T-helper 2 cell treated with Interferon-gamma antibody and Interleukin-4, amounts not matched to agents 5 μg/mL and 100 μg/mL, for 36 hours (primary cell): ENCODE measurements at regions not wholly inside any gene's neighbourhood (a gene's known extent, or its start where the extent isn't known, plus 50 kb on each side); places are given as distances from the start of the nearest gene placed in this dataset.

Experiments used
- DNase-seq: peaks from one replicate; pipeline ENCODE4 v3.0.0; 2021; ENCODE audit warnings: low spot score
- H3K27ac Mint-ChIP-seq: one replicate; pipeline ENCODE4 v1.8.0; 2021; ENCODE audit warnings: mild to moderate bottlenecking, mixed read lengths
- H3K27me3 Mint-ChIP-seq: one replicate; pipeline ENCODE4 v1.8.0; 2021; ENCODE audit warnings: low read depth, mixed read lengths
- H3K36me3 Mint-ChIP-seq: one replicate; pipeline ENCODE4 v1.8.0; 2021; ENCODE audit warnings: low read depth, mixed read lengths
- H3K4me1 Mint-ChIP-seq: one replicate; pipeline ENCODE4 v1.8.0; 2021; ENCODE audit warnings: low read depth, mixed read lengths
- H3K4me3 Mint-ChIP-seq: one replicate; pipeline ENCODE4 v1.8.0; 2022; ENCODE audit warnings: mild to moderate bottlenecking, moderate library complexity, mixed read lengths
- H3K9me3 Mint-ChIP-seq: one replicate; pipeline ENCODE4 v1.8.0; 2021; ENCODE audit warnings: mixed read lengths

DNA sequence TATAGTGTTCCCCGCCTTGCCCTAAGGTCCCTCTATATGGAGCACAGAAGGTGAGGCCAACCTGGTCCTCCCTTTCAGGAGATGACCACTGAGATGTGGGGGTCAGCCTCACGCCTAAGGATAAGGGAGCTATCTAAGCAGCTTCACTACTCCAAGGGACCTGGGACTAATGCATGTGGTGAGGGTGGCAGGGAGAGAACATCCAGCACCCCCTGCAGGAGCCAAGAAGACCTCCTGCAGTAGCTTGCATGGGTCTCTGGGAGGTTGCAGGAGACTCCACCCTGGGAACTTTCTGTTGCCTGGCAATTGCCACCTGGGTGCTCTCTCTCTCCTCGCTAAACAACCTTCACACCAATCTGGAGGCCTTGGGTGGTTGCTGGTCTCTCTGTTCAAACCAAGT, 93.0 kb upstream of the KLHL29 start:
- no peaks in the 10 kb centered on the region for H3K36me3 Mint-ChIP-seq
- peaks cover 11% of the 10 kb centered on the region for H3K27me3 Mint-ChIP-seq
- no peak for DNase-seq
- no peak overlapping the region for H3K4me3 Mint-ChIP-seq
- no peaks in the 10 kb centered on the region for H3K9me3 Mint-ChIP-seq
- H3K4me1 Mint-ChIP-seq = no peaks in the 10 kb centered on the region
- no peak overlapping the region for H3K27ac Mint-ChIP-seq

DNA sequence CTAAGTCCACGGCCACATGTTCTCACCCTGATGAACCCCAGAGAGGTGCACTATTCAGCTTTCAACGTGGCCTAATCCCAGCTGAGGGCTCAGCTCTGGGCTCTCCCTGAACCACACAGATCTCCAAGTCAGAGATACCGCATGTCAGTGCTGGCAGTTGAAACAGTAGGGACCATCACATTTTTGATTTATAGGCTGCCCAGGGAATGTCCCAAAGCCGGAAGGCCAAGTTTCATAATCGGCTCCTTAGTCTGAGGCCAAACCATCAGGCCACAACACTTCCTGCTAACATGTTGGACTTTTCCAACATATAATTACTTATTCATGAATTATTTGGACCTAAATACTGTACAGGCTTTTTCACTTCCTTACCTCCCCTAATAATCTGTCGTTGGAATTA, 91.9 kb upstream of the KLHL29 start:
- Mint-ChIP-seq H3K36me3 (no peaks in the 10 kb centered on the region), H3K4me3 (no peak overlapping the region), H3K27ac (no peak overlapping the region), H3K27me3 (peaks cover 11% of the 10 kb centered on the region), H3K9me3 (no peaks in the 10 kb centered on the region), H3K4me1 (no peaks in the 10 kb centered on the region)
- no peak for DNase-seq

DNA sequence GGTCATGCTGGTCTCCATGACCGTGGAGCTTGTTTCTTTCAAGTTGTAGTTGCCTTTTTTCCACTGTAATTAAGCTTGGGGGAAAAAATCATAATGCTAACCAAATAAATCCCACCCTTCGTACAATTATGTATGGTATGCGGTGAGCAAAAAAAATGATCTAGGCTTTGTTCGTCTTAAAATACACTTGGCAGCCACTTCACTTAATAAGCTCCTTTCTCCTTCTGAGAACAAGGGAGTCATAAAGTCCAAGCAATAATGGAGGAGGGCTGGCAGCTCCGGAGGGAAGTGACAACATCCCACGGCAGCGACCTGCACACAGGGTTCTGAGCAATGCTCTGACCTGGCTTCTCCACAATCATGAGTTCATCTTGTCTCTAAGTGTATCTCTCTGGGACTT, 91.2 kb upstream of the KLHL29 start:
- Mint-ChIP-seq H3K4me1 (no peaks in the 10 kb centered on the region), H3K27me3 (peaks cover 10% of the 10 kb centered on the region), H3K4me3 (no peak overlapping the region), H3K9me3 (no peaks in the 10 kb centered on the region), H3K27ac (no peak overlapping the region), H3K36me3 (no peaks in the 10 kb centered on the region)
- no peak for DNase-seq

DNA sequence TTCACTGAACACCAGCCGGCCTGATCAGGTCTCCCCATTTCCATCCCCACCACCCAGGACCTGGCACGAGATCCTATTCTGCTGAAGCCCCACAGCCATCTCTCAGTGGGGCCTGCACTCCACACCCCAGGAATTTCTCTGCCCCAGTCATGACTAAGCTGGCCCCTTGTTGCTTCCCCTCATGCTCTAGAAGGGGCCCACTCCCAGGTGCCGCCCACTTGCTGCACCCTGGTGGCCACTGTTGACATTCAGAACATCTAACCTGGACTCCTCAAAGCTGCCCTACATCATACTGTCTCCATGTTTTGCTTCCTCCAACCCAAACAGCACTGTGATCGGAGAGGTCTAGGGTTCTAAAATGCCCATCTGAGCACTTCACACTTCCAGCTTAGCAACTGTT, 90.7 kb upstream of the KLHL29 start:
- no peaks in the 10 kb centered on the region for H3K4me1 Mint-ChIP-seq
- no peak overlapping the region for H3K27ac Mint-ChIP-seq
- H3K27me3 Mint-ChIP-seq = peaks cover 10% of the 10 kb centered on the region
- H3K36me3 Mint-ChIP-seq = no peaks in the 10 kb centered on the region
- no peaks in the 10 kb centered on the region for H3K9me3 Mint-ChIP-seq
- H3K4me3 Mint-ChIP-seq = no peak overlapping the region
- DNase-seq = no peak

DNA sequence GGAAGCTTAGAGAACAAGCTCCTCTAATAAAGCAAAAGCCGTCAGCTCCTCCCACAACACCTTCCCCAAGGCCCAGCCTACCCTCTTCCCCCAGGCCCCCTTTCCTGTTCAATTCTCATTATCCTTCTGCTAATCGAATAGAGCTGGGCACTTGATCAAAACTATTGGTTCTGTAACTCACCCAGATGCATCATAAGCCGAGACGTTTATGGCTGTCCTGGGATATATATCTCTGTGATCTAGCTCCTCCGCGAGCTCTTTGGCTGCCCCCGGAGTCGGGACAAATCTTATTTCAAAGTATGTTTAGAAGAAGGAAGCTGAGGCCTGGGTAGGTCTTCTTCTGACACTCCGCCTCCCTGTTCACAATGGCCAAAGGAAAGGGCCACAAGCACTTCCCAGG, 88.3 kb upstream of the KLHL29 start:
- DNase-seq = no peak
- Mint-ChIP-seq H3K36me3 (no peaks in the 10 kb centered on the region), H3K27me3 (peaks cover 8% of the 10 kb centered on the region), H3K27ac (no peak overlapping the region), H3K4me1 (no peaks in the 10 kb centered on the region), H3K9me3 (no peaks in the 10 kb centered on the region), H3K4me3 (no peak overlapping the region)

DNA sequence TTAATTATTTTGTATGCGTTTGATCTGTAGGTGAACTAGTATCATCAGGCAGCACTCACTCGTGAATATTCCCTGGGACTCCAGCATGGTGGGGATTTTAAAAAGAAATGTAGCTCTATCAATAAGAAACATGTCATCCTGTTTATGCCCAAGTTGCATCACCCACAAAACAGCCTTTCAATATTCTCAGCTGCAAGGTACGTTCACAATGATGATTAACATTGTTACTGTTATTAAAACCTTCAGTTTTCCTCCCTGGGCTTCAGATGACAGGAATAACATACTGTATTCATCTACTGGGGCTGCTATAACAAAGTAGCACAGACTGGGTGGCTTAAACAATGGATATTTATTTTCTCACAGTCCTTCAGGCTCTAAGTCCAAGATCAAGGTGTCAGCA, 87.9 kb upstream of the KLHL29 start:
- no peaks in the 10 kb centered on the region for H3K36me3 Mint-ChIP-seq
- H3K4me3 Mint-ChIP-seq = no peak overlapping the region
- H3K4me1 Mint-ChIP-seq = no peaks in the 10 kb centered on the region
- no peak overlapping the region for H3K27ac Mint-ChIP-seq
- H3K9me3 Mint-ChIP-seq = no peaks in the 10 kb centered on the region
- peaks cover 8% of the 10 kb centered on the region for H3K27me3 Mint-ChIP-seq
- no peak for DNase-seq

DNA sequence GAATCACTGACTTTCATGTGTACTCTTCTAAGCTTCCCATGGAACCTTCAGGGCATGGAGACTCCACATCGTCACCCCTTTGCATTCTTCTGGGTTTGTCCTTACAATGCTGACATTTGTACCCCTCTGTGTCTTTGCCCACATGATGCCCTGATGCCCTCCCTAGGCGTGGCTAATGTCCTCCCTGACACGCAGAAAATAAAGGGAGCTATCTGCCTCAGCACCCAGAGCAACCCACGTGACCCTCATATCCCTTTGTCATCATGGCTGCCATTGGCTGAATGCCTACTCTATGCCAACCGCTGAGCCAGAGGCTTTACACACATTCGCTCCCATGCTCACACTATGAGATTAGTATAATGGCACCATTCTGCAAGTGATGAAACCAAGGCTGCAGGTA, 86.4 kb upstream of the KLHL29 start:
- Mint-ChIP-seq H3K27ac (no peak overlapping the region), H3K4me1 (no peaks in the 10 kb centered on the region), H3K4me3 (no peak overlapping the region), H3K36me3 (no peaks in the 10 kb centered on the region), H3K27me3 (peaks cover 8% of the 10 kb centered on the region), H3K9me3 (no peaks in the 10 kb centered on the region)
- no peak for DNase-seq

DNA sequence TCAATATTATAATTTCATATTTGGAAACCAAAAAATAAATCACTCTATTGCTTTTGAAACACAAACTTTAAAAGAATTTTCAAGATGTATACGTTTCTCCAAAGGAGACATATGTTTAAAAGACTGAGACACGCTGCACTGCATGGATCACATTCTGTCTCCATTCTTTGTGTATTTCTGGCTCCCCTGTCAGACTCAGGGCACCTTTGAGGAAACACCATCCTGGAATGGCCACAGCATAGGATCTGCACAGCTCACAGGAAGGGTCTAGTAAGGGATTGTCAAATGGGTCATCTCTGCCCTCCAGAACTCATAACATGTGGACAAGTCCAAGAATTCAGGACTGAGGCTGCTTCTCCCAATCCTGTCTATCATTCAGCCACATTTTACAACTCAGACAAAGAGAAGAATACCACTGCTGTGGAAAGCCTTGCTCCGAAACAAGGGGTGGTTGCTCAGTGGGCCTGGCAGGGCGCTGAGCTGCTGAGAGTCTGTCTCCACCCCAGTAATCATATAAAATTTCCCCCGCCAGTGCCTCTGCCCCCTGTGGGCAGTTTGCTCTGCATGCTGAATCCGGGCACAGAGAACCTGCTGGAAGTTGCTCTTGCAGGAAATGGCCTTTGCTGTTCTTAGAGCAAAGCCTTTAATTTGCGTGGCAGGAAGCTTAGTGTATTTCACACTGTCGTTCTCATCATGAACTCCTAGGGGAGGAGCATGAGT, 85.3 kb upstream of the KLHL29 start:
- no peak for DNase-seq
- Mint-ChIP-seq H3K4me1 (no peaks in the 10 kb centered on the region), H3K27ac (no peak overlapping the region), H3K4me3 (no peak overlapping the region), H3K9me3 (no peaks in the 10 kb centered on the region), H3K36me3 (no peaks in the 10 kb centered on the region), H3K27me3 (peaks cover 6% of the 10 kb centered on the region)

DNA sequence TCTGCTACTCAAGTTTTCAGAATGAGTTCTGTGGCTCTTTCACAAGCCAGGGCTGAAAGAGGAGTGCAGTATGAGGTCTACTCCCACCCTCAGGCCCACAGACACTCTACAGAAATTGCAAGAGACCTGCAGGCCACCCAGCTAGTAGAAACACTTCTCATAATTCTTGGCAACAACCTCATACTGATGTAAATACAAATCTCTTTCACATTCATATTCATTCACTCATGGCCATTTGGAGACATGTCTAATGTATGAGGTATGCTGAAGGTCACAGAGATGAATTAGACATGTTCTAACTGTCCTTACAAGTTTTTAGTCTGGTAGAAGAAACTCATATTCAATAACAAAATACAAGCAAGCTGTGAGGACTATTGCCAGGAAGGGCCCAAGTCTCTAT, 83.8 kb upstream of the KLHL29 start:
- Mint-ChIP-seq H3K4me1 (no peaks in the 10 kb centered on the region), H3K36me3 (no peaks in the 10 kb centered on the region), H3K27me3 (no peaks in the 10 kb centered on the region), H3K4me3 (no peak overlapping the region), H3K27ac (no peak overlapping the region), H3K9me3 (no peaks in the 10 kb centered on the region)
- DNase-seq = no peak

DNA sequence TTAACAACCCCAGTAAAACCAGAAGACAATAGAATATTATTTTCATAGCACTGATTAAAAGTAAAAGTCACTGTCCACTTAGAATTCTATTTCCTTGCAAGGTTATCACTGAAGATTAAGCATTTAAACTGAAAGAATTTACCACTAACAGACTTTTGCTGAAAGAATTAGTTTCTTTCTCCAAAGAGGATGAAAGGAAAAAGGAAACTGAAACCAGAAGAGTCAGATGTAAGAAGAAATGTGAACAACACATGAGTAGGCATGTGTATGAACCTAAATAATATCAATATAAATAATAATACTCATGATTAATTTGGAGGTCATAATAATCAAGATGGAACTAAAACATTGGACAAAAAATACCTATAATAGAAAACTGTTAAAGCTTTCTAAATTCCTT, 82.4 kb upstream of the KLHL29 start:
- Mint-ChIP-seq H3K27me3 (no peaks in the 10 kb centered on the region), H3K36me3 (no peaks in the 10 kb centered on the region), H3K4me3 (no peak overlapping the region), H3K9me3 (no peaks in the 10 kb centered on the region), H3K4me1 (no peaks in the 10 kb centered on the region), H3K27ac (no peak overlapping the region)
- DNase-seq = no peak

DNA sequence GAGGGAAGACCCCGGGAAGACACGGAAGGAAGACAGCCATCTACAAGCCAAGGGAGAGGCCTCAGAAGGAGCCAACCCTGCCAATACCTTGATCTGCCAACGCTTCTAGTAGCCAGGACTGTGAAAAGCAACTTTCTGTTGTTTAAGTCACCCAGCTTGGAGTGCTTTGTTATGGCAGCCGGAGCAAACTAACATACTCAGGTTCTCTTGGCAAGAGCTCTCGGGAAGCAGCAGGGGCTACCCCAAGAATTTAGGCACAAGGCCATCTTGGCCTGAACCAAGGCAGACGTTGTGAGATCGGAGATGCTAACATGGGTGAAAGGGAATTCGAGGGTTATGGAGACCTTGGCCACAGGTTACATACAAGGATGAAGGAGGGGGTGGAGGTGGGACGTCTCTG, 78.6 kb upstream of the KLHL29 start:
- H3K9me3 Mint-ChIP-seq = no peaks in the 10 kb centered on the region
- H3K4me3 Mint-ChIP-seq = no peak overlapping the region
- no peak for DNase-seq
- no peaks in the 10 kb centered on the region for H3K27me3 Mint-ChIP-seq
- no peaks in the 10 kb centered on the region for H3K4me1 Mint-ChIP-seq
- no peaks in the 10 kb centered on the region for H3K36me3 Mint-ChIP-seq
- no peak overlapping the region for H3K27ac Mint-ChIP-seq

DNA sequence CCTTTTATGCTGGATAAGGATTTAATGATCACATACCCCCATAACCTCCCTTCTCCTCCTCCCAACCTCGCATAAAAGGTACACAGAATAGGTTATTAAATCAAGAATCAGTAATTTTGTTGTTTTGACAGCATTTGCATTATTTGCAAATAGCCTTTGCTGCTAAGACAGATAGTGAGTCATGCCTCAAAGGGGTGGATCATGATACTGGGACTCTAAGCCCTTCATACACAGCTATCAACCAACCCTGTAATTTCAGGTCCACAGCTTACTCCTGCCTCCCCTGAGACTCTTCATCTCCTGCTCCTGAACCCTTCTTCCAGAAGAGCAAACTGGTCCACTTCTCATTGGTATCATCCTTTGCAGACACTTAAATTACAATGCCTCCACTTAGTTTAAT, 73.8 kb upstream of the KLHL29 start:
- Mint-ChIP-seq H3K4me1 (no peaks in the 10 kb centered on the region), H3K4me3 (no peak overlapping the region), H3K9me3 (no peaks in the 10 kb centered on the region), H3K27me3 (no peaks in the 10 kb centered on the region), H3K36me3 (no peaks in the 10 kb centered on the region), H3K27ac (no peak overlapping the region)
- no peak for DNase-seq

DNA sequence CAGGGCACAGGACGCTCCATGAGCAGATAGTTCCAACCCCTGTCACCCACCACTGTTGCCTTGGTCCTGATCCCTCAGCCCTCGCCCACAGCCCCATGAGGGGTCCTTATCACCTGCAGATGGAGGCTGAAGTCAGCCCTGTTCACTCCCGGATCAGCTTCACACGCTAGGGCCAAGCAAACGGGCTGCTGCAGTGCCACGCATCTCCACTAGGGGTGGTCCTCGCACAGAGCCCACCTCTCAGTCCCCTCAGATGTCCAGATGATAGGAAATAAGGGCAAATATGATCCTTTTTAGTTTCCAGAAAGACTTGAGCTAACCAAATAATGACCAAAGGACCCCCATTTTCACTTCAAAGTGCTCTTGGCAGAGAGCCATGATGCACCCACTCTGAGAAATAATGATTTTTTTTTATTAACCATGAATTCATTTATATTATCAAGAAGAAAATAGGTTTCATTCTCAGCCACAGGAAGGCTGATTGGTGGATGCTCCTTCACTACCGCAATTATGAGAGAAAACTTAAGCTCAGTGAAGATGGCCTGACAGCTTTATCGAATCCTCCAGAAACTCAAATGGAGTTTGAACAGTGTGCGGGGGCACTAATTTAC, 71.9 kb upstream of the KLHL29 start:
- no peak overlapping the region for H3K4me3 Mint-ChIP-seq
- no peaks in the 10 kb centered on the region for H3K36me3 Mint-ChIP-seq
- no peaks in the 10 kb centered on the region for H3K9me3 Mint-ChIP-seq
- peaks cover 2% of the 10 kb centered on the region for H3K27me3 Mint-ChIP-seq
- H3K4me1 Mint-ChIP-seq = no peaks in the 10 kb centered on the region
- no peak overlapping the region for H3K27ac Mint-ChIP-seq
- no peak for DNase-seq

DNA sequence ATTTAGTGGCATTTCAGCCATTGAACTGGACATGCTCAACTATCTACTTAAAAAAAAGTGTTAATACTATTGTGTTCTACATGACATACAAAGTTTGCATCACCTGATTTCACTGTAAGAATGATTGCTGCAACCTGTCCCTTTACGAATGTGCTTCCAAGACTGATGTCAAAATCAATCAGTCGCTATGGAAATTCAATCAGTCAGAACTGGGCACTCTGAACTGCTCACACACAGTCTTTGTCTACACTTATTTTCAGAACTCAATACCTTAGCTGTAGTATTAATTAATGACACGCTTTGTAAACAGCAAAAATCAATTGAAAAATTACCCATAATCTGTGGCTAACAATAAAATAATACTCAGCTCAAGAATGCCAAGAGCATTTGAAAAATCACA, 70.3 kb upstream of the KLHL29 start:
- DNase-seq = no peak

DNA sequence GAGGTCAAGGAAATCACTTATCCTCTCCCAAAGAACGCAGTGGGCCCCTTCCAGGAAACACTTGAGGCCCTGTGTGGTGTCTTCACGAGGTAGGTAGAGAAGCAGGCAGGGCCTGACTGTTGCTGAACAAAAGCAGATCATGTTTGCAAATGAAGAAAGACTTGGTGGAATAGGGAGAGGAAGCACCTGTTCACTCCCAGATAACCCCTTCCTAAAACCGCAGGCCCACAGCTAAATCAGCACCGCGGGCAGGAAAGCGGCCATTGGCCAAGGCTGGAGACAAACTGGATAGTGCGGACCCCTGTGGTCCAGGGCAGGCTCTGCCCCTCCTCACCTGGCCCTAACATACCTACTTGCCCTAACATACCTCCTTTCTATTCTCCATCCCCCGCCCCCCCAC, 64.9 kb upstream of the KLHL29 start:
- Mint-ChIP-seq H3K36me3 (no peaks in the 10 kb centered on the region), H3K27ac (no peak overlapping the region), H3K27me3 (peaks cover 11% of the 10 kb centered on the region), H3K4me1 (no peaks in the 10 kb centered on the region), H3K9me3 (no peaks in the 10 kb centered on the region), H3K4me3 (no peak overlapping the region)
- no peak for DNase-seq

More for the DNA sequence above, 70.3 kb upstream of the KLHL29 start:
- Mint-ChIP-seq H3K9me3 (no peaks in the 10 kb centered on the region), H3K36me3 (no peaks in the 10 kb centered on the region), H3K27ac (no peak overlapping the region), H3K4me3 (no peak overlapping the region), H3K4me1 (no peaks in the 10 kb centered on the region), H3K27me3 (peaks cover 4% of the 10 kb centered on the region)
